SU-DHL-6 (cell line): ENCODE measurements at regions not wholly inside any gene's neighbourhood (a gene's known extent, or its start where the extent isn't known, plus 50 kb on each side); places are given as distances from the start of the nearest gene placed in this dataset.

Experiments used
- CTCF ChIP-seq: fragments of 200-600 bp; sonication (generic); IDR thresholded peaks from one replicate; pipeline ENCODE4 v1.5.1; 2017; ENCODE audit warnings: antibody characterized with exemption, mild to moderate bottlenecking, low read length, moderate library complexity; ENCODE audit not compliant: insufficient read depth, poor library complexity, severe bottlenecking
- EZH2phosphoT487 ChIP-seq: fragments of 200-600 bp; sonication (generic), shearing (Covaris generic); conservative IDR thresholded peaks from 2 replicates; pipeline ENCODE4 v1.6.1; 2018; ENCODE audit warnings: mild to moderate bottlenecking, antibody characterized with exemption, low read length, moderate library complexity, mixed read lengths

GRCh38 chr5:126357585-126358342 is 65.4 kb upstream of the GRAMD2B start:
- no peak for TF ChIP-seq CTCF
- no peak for TF ChIP-seq EZH2phosphoT487
